T47D (cell line): ENCODE measurements at regions not wholly inside any gene's neighbourhood (a gene's known extent, or its start where the extent isn't known, plus 50 kb on each side); places are given as distances from the start of the nearest gene placed in this dataset.
"Not testable (repeated sequence)": the region's sequence is repeated elsewhere in the genome, so short reads cannot be mapped to it uniquely, and the experiment has no call there.

Experiments used
- DNase-seq, 2 experiments: peaks; one replicate each; pipeline versions ENCODE4 v3.0.0 to v3.0.0-alpha.2; 2011 to 2012; ENCODE audit warnings: low read depth in 1 of 2, low spot score in 1 of 2
- JUND ChIP-seq: IDR thresholded peaks from 2 replicates; pipeline ENCODE4 v1.6.1; 2012; ENCODE audit warnings: low read depth
- in situ Hi-C: cut with HindIII; loops from 2 replicates; pipeline ENCODE4 v1.10.0; 2016; ENCODE audit warnings: low sequenced_read_pairs, low pct_unique_long_range_greater_than_20kb

DNA sequence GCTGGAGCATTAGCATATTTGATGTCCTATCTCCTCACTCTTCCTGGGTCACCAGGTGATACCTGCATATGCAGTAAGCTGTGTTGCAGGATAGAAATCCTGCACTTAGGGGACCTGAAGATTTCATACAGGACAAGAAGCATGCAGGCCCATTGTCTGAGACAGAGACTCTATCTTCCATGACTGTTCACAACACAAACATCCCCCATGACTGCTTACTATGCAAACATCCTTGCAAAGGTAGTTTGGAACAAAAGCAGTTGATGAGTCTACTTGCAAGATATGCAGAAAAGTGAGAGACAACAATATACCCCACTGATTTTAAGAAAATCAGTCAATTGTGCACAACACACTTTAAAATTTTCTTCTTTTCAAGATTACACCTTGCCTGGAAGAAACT lies 108.6 kb upstream of the ZEB2 start:
- no peak for TF ChIP-seq JUND
- DNase-seq = no peak
- in situ Hi-C loops = no loop called here

DNA sequence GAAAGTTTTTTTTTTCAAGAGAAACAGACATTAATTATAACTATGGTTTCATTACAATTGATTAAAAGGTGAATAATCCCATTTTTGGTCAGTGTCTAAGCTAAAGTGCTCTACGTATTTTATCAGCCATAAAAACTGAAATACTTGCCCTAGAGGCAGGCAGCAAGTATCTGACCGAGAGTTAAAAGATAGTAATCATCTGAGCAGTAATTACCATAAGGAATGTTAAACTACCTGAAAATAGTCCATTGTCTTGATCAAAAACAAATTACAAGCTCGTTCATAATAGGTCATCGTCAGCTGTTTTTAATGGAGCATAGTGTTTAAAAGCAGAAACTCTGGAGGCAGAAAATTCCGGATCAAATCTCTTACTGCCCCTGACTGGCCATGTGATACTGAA lies 105.7 kb upstream of the ZEB2 start:
- in situ Hi-C loops = no loop called here
- DNase-seq = no peak
- TF ChIP-seq JUND = no peak

DNA sequence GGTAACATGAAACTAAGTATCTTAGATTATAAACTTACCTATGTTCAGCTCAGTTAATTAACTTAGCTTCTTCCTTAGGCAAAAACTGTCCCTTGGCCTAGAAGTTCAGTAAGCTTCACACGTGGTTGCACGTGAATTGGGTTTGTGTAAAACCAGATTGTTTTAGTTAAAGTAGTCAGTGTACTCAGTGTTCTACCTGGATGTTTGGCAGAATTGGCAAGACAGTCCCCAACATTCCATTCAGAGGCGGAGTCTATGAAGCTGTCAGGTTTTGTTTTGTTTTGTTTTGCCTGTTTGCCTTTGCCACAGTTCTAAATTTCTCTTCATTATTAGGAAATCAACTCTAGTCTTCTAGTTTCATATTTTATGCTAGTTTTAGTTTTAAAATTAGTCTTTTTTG lies 105.3 kb upstream of the ZEB2 start:
- DNase-seq = no peak
- in situ Hi-C loops = no loop called here
- TF ChIP-seq JUND = no peak

DNA sequence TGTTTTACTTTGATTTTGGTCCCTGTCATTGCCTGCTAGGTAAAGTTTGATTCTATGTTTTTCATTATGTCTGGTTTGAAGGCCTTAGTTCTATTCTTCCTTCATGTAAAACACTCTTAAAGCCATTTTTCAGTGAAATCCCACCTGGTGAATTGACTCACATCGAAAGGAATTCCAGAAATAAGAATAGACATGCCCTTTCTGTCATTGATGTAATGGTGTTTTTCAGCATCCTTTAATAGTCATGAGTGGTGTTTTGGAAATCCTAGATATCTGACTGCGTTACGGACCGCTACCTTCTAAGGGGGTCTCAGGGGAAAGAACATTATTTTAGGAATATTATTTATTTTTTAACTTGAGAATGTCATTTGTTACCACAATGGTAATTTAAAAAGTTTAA lies 104.5 kb upstream of the ZEB2 start:
- no peak for TF ChIP-seq JUND
- no peak for DNase-seq
- in situ Hi-C loops = no loop called here

DNA sequence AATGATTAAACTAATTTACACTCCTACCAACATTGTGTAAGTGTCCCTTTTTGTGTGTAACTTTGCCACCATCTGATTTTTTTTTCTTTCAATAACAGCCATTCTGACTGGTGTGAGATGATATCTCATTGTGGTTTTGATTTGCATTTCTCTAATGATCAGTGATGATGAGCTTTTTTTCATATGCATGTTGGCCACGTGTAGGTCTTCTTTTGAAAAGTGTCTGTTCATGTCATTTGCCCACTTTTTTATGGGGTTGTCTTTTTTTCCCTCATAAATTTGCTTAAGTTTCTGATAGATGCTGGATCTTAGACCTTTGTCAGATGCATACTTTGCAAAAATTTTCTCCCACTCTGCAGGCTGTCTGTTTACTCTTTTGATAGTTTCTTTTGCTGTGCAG lies 102.5 kb upstream of the ZEB2 start:
- in situ Hi-C loops, DNase-seq: not testable (repeated sequence)

DNA sequence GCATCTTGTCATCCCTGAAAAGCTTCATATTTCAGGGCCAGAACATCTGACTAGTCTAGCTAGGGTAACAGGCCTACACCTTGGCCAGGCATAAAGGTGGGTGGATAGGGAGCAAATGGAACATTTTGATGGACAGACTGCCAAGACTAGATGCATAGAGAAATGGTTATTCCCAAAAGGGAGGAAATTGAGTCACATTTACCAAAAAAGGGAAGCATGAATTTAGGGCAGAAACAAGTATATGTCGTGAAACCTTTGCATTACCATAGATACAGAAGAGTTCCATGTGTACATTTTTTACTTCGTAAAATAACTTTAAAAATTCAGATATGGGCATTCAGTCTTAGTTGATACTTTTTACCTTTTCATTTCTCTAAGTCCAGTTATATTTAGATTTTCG lies 101.3 kb upstream of the ZEB2 start:
- in situ Hi-C loops = no loop called here
- DNase-seq = no peak
- TF ChIP-seq JUND = no peak

DNA sequence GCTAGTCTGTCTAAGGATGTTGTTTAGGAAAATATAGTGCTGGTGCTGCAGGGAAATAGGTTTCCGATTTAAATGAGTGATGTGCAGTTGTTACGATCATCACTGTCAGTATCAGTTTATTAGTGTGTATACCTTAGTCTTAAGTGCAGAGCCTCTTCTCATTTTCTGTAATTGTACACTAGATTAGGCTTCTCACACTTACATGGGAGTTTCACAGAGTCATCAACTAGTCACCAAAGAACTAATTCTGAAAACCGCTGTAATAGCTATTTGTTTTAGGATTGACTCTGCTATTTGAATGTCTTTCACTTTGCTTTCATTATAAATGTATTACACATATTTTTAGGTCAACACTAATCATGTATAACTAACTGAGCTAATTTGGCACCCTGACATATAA lies 99.8 kb upstream of the ZEB2 start:
- no peak for DNase-seq
- in situ Hi-C loops = no loop called here
- no peak for TF ChIP-seq JUND

DNA sequence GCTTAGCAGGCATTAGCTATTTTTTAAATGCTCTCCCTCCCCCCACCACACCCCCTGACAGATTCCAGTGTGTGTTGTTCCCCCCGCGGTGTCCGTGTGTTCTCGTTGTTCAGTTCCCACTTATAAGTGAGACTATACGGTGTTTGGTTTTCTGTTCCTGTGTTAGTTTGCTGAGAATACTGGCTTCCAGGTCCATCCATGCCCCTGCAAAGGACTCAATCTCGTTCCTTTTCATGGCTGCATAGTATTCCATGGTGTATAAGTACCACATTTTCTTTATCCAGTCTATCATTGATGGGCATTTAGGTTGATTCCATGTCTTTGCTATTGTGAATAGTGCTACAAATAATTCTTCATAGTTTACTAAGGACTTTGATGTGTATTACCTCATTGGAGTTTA lies 97.3 kb upstream of the ZEB2 start:
- in situ Hi-C loops, DNase-seq: not testable (repeated sequence)

DNA sequence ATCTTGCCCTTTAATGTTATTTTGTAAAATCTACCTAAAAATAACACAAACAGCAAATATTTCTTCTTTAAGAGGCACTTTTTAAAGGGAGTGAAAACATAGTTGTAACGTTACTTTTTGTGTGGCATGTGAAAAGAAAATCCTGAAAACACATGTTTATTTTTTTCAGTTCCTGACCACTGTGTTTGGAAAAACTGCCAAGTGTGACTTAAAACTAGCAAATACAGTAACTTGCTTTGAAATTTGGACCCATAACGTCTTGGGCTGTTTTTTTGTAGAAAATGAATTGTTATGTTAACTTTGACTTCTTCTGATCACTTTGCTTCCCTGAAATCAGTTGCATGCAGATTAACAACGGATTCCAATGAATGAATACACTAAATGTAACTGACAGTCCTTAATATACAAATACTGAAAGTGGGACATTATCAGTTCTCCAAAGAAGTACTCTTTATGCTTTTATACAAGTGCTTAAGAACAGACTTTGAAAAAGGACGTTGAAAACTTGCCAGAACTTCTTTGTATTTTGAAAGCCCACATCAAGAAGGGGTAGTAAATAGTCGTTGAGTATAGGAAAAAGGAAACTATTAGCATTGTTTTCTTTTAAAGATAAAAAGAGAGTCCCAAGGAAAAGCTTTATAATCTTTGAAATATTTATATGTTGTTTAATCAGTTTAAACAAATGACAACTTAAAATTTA lies 96.1 kb upstream of the ZEB2 start:
- no peak for TF ChIP-seq JUND
- no peak for DNase-seq
- in situ Hi-C loops = no loop called here

DNA sequence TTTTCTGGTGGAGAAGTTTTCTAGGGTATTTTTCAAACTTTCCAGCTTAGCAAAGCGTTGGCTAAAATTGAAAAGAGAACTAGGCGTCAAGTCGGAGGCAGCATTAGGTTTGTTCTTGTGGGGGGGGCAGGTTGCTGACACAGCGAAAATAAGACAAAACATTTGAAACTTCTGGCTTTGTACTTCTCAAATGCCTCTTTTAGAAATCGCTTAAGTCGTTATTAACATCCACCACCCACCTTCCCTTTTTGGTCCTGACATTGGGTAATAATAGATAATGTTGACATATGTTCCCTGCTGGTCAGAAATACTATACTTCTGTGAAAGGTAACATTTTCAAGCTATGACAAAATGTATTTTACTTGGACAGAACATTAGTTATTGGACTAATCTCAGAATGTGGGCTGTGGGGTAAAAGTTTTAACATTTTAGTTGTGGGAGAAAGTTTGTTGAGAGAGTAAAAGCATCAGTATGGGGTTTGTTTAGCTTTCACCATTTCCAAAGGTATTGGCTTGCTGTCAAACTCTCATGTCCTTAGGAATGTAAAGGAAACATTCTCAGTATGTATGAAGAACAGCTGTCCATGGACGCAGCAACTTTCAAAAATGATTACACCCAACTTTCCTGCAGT lies 88.1 kb upstream of the ZEB2 start:
- TF ChIP-seq JUND = no peak
- no peak for DNase-seq
- in situ Hi-C loops = no loop called here

DNA sequence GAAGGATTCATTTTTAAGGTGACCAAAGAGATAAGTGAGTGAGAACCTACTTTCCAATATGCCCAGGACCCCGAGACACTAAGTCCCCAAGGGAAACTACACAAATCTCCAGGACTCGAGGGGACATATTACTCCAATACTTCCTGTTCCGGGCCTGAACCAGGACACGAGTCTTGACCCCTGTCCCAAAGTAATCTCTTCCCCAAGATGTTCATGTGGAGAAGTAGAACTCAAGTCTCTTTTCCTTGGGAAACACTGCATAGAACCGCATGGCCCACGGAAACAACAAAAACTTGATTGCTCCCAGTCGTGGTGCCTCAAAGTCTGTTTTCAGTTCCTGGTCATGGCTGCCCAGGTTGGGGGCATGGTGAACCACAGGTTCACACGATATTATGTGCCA lies 87.2 kb upstream of the ZEB2 start:
- in situ Hi-C loops = no loop called here
- no peak for TF ChIP-seq JUND
- no peak for DNase-seq

DNA sequence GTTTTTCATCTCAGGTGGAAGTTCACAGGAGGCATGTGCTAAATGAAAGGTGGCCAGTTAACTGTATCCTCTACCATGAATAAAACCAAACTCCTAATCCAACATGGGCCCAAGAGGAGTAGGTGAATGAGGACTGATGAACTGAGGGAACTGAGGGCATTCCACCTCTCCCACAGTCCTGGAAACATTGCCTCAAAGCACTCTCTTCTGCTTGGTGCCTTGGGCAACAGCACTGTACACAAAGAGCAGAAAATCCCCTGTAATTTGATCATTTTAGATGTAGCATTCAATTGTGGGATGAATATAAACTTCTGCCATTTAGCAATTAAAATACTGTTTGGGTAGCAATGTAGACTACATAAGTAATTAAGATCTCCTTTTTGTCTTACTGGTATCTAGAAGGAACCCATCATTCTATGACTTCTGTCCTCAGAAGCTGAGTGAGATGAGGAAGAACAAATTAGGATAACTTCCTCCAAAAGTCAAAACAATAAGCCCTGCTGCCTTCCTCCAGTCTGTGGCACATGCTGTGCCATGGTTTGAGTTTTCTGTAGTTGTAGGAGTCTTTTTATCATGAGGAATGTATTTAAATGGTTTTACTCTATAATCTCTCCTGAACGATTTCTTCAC lies 86.7 kb upstream of the ZEB2 start:
- DNase-seq = no peak
- in situ Hi-C loops = no loop called here
- TF ChIP-seq JUND = no peak

DNA sequence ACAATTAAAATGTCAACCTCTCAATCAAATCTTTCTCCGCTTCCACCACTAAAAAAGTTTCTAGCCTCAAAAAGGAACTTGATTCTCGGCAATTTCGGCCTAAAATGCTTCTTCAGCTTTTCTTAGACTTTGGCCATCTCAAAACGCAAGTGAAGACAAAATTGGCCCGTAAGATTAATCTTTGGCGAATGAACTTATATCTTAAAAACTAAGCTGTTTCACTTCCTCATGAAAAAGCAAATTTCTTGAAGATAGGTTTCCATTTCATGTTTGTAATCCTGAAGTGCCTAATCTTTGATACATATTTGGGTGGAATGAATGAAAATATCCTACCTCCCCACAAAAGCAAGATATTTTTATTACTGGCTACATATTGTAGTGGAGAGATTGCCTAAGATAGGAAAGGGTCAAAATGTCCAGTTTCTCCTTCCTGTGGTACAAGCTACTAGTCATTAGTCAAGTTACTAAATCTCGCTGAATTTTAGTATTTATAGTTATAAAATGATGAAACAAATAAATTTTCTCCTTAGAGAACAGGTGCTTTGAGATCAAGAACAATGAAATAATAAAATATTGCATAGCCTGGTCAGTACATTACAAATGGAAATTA lies 85.4 kb upstream of the ZEB2 start:
- no peak for TF ChIP-seq JUND
- DNase-seq = no peak
- in situ Hi-C loops = no loop called here
